ENCODE measurements at regions not wholly inside any gene's neighbourhood (a gene's known extent, or its start where the extent isn't known, plus 50 kb on each side); places are given as distances from the start of the nearest gene placed in this dataset.

DNA sequence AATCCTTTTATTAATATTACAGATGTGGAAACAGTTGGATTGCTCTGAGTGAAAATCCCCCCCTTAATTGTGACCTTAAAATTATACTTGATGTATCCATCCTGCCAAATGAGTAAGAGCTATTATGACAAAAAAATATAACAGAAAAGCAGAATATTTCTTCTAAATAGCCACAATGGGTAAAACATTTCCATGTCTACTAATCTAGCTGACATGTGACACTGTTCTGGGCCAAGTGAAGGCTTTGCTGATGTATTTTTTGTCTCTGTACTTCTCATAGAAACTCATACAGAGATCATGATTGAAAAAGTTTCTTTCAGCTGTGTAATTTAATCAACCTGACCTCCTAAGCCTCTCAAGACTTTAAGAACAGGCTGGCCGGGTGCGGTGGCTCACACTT lies 569.1 kb upstream of the ZFP42 start:
- Histone ChIP-seq H4K8ac (ENCODE audit: low read depth in 2 of 2, low read length in 2 of 2) (no peak overlapping the region), H3K18ac (ENCODE audit: low read depth, low read length) (no peak overlapping the region), H2BK5ac (ENCODE audit: low read depth, low read length, poor library complexity, severe bottlenecking) (no peak overlapping the region), H3K79me1 (ENCODE audit: low read depth in 1 of 2, low read length in 2 of 2) (no peaks in the 10 kb centered on the region), H3K9ac (ENCODE audit: low read depth, low read length) (no peak overlapping the region), H2AK5ac (ENCODE audit: low read depth, low read length) (no peak overlapping the region), H3K27ac (ENCODE audit: insufficient read depth, low read length) (no peak overlapping the region), H3K4me2 (ENCODE audit: low read depth, low read length) (no peak overlapping the region), H3K56ac (ENCODE audit: extremely low read depth, insufficient read depth, low read length) (no peak overlapping the region), H3K27me3 (ENCODE audit: control insufficient read depth, insufficient read depth, low read length) (no peaks in the 10 kb centered on the region), H2BK15ac (ENCODE audit: low read depth, low read length) (no peak overlapping the region), H4K91ac (ENCODE audit: insufficient read depth, low read depth, low read length) (no peak overlapping the region), H3K14ac (replicated peaks; ENCODE audit: low read depth, low read length) (no peak overlapping the region), H2BK120ac (ENCODE audit: low read depth, low read length) (no peak overlapping the region), H3K23ac (ENCODE audit: low read depth, low read length) (no peak overlapping the region), H3K4me1 (ENCODE audit: control insufficient read depth, insufficient read depth, low read length) (no peaks in the 10 kb centered on the region), H3K9me1 (ENCODE audit: insufficient read depth, low read length) (no peaks in the 10 kb centered on the region), H2AK9ac (replicated peaks; ENCODE audit: low read depth, low read length, poor library complexity) (no peak overlapping the region), H4K5ac (ENCODE audit: low read depth, low read length) (no peak overlapping the region), H3K4me3 (ENCODE audit: insufficient read depth, low read depth, low read length) (no peak overlapping the region), H2BK20ac (ENCODE audit: low read depth, low read length) (no peak overlapping the region), H3K36me3 (ENCODE audit: control insufficient read depth, insufficient read depth, low read length) (no peaks in the 10 kb centered on the region), H2AFZ (replicated peaks; ENCODE audit: low read length, poor library complexity) (no peak overlapping the region), H3K9me3 (ENCODE audit: control insufficient read depth, insufficient read depth, low read length) (no peaks in the 10 kb centered on the region), H3K4ac (ENCODE audit: low read depth, low read length) (no peak overlapping the region), H4K20me1 (ENCODE audit: insufficient read depth, low read length) (no peaks in the 10 kb centered on the region)
- in situ Hi-C loops (cut with MboI; ENCODE audit: low sequenced_read_pairs), result no loop called here
- DNase-seq (no peak), ATAC-seq (ENCODE audit: low read depth) (no peak)
- ChIA-PET POLR2A (ENCODE audit: unreplicated experiment) (no interaction called here), CTCF (no interaction called here)
- TF ChIP-seq POLR2A (IDR thresholded peaks at IDR 0.05; ENCODE audit: low read depth, low read length) (no peak), BHLHE40 (IDR thresholded peaks at IDR 0.05; ENCODE audit: low read depth, low read length) (no peak), MAFK (IDR thresholded peaks at IDR 0.05; ENCODE audit: low read depth, low read length) (no peak), NFE2L2 (IDR thresholded peaks at IDR 0.05; ENCODE audit: low read depth, low read length) (no peak)
- intact Hi-C loops (cut with micrococcal nuclease), result no loop called here
- WGBS, 2 experiments (ENCODE audit: extremely low coverage in 2 of 2, insufficient read length in 1 of 2), result no CpG with 5 or more reads among the region's 2 CpGs
- BruUV-seq (replicated peaks), result no TSS peak
- dilution Hi-C loops (cut with HindIII; ENCODE audit: low sequenced_read_pairs, unreplicated experiment), result no loop called here
